ENCODE measurements at regions not wholly inside any gene's neighbourhood (a gene's known extent, or its start where the extent isn't known, plus 50 kb on each side); places are given as distances from the start of the nearest gene placed in this dataset.

DNA sequence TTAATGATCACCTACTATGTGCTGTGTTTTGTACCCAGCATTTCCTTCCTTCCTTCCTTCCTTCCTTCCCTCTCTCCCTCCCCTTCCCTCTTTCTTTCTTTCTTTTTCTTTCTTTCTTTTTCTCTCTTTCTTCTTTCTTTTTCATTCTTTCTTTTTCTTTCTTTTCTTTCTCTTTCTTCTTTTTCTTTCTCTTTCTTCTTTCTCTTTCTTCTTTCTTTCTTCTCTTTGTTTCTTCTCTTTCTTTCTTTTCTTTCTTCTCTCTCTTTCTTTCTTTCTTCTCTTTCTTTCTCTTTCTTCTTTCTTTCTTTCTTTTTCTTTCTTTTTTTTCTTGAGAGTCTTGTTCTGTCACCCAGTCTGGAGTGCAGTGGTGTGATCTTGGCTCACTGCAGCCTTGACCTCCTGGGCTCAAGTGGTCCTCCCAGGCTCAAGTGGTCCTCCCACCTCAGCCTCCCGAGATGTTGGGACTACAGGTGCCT is 165.7 kb upstream of the MVB12B start:
- Histone ChIP-seq H3K27me3 (peaks cover 0 to 44% of the 10 kb centered on the region in 2 donors), H3K27ac (no peak overlapping the region), H3K9me3 (no peaks in the 10 kb centered on the region), H3K4me3 (no peak overlapping the region), H3K36me3 (no peaks in the 10 kb centered on the region), H3K4me1 (no peaks in the 10 kb centered on the region)
- DNase-seq = no peak
- intact Hi-C loops (cut with DNase I) = no loop called here
- ATAC-seq = no peak
- TF ChIP-seq, protein P1, sequence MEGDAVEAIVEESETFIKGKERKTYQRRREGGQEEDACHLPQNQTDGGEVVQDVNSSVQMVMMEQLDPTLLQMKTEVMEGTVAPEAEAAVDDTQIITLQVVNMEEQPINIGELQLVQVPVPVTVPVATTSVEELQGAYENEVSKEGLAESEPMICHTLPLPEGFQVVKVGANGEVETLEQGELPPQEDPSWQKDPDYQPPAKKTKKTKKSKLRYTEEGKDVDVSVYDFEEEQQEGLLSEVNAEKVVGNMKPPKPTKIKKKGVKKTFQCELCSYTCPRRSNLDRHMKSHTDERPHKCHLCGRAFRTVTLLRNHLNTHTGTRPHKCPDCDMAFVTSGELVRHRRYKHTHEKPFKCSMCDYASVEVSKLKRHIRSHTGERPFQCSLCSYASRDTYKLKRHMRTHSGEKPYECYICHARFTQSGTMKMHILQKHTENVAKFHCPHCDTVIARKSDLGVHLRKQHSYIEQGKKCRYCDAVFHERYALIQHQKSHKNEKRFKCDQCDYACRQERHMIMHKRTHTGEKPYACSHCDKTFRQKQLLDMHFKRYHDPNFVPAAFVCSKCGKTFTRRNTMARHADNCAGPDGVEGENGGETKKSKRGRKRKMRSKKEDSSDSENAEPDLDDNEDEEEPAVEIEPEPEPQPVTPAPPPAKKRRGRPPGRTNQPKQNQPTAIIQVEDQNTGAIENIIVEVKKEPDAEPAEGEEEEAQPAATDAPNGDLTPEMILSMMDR (IDR thresholded peaks at IDR 0.05) = no peak

DNA sequence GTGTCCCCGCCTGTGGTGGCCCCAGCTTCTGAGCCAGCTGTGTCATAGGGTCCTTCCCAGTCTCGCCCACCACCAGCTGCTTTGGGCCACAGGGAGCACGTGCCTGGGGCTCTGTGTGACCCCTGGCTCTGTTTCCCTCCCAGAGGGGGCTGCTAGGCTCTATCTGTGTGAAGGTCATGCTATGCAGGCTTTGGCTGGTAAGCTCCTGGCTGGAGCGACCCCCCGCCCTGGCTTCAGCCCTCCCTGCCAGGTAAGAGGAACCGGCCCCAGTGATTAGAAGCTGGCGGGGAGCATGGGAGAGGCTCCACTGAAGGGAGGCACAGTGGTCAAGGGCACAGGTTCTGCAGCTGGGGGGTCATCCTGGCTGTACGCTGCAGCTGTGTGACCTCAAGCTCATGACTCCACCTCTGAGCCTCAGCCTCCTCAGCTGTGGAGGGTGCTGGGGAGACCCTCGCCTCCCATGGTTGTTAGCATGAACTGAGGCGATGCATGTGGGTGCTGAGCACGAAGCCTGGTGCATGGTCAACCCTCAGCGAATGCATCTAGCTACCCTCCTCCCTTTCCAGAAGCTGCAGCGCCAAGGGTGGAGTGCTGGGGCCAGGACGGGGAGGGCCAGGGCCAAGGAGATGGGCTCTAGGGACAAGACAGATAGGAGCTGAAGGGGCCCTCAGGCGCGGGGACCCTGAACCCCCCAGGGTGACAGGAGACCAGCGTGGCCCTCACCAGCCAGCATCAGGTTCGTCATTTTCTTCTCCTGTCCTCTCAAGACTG is 163.8 kb upstream of the MVB12B start:
- intact Hi-C loops (cut with DNase I) = no loop called here
- peaks cover 0 to 44% of the 10 kb centered on the region in 2 donors for H3K27me3 ChIP-seq
- no peak for ATAC-seq
- TF ChIP-seq, protein P1 (IDR thresholded peaks at IDR 0.05) = no peak
- no peak overlapping the region for H3K27ac ChIP-seq
- no peaks in the 10 kb centered on the region for H3K36me3 ChIP-seq
- no peaks in the 10 kb centered on the region for H3K9me3 ChIP-seq
- H3K4me1 ChIP-seq = no peaks in the 10 kb centered on the region
- H3K4me3 ChIP-seq = no peak overlapping the region
- peak in 1 of 4 donors; percentile 45 for DNase-seq

DNA sequence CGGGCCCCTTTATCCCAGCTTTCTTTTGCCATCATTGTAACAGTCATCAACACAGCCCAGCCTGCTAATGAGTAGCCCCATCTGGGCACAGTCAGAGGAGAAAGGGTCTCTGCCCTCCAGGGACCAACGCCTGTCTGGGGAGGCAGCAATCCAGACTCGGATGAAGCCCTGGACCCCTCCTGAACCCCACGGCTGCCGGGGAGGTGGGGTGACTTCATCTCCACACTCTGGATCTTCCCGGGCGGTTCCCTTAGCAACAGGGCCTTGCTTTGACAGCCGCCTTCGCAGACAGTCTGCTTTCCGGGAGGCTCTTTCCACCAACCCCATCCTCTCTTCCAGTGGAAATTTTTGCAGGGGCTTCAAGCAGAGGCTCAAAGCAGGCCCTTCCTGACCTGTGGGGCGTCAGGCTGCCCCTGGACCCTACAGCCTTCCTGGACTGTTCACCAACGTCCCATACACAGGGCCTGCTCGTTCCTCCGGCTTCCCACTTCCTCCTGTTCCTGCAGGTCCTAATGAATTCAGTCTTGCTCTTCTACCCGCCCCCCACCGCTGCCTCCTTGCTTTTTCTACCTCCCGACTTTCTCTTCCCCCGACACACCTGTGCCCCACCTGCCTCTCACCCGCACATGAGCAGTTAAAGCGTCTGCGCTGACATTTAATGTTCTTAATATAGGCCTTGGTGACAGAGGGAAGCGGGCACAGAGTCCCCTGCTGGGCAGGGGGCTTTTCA is 161.7 kb upstream of the MVB12B start:
- Histone ChIP-seq H3K27me3 (peaks cover 0 to 32% of the 10 kb centered on the region in 2 donors), H3K4me1 (no peaks in the 10 kb centered on the region), H3K4me3 (no peak overlapping the region), H3K27ac (no peak overlapping the region), H3K9me3 (no peaks in the 10 kb centered on the region), H3K36me3 (no peaks in the 10 kb centered on the region)
- DNase-seq = peak in 1 of 4 donors; percentile 60
- intact Hi-C loops (cut with DNase I) = no loop called here
- TF ChIP-seq, protein P1 (IDR thresholded peaks at IDR 0.05) = no peak
- ATAC-seq = no peak

DNA sequence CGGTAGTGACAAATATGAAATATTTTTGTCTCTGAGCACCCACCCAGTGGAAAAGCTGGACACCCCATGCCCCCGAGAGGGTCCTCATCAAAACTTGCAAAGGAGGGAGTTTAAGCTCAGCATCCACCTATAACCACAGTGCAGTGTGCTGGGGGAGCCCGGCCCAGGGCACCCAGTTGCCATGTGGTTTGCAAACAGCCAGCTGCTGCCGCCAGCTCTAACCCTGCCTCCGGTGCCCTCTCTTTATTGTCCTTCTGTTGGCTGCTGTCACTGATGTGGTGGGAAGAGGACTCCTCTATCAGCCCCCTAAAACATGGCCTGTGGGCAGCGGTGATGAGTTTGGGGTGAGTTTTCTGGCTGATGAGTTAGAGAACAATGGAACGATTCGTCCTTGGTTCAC is 160.9 kb upstream of the MVB12B start:
- Histone ChIP-seq H3K9me3 (no peaks in the 10 kb centered on the region), H3K36me3 (no peaks in the 10 kb centered on the region), H3K27me3 (peaks cover 0 to 38% of the 10 kb centered on the region in 2 donors), H3K27ac (no peak overlapping the region), H3K4me1 (no peaks in the 10 kb centered on the region), H3K4me3 (no peak overlapping the region)
- DNase-seq (no peak), ATAC-seq (no peak)
- TF ChIP-seq, protein P1 (IDR thresholded peaks at IDR 0.05) = no peak
- intact Hi-C loops (cut with DNase I) = no loop called here

DNA sequence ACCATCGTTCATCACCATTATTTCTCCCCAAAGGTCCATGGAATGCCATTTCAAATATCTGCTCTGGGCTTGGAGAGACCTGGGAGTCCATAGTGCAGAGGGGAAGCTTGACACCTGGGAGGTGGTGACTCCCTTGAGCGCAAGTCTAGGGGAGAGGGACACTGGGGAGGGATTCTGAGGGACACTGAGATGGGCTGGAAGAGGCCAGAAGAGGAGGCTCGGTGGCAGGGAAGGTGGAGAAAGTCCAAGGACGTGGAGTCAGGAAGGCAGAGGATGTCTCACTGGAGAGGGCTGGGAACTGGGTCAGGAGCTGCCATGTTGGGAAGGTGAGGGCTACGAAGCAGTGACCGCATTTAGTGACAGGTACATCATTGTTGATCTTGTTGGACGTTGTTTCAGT is 160.3 kb upstream of the MVB12B start:
- H3K36me3 ChIP-seq = no peaks in the 10 kb centered on the region
- no peak overlapping the region for H3K27ac ChIP-seq
- TF ChIP-seq, protein P1 (IDR thresholded peaks at IDR 0.05) = no peak
- intact Hi-C loops (cut with DNase I) = no loop called here
- no peaks in the 10 kb centered on the region for H3K9me3 ChIP-seq
- DNase-seq (no peak), ATAC-seq (no peak)
- H3K27me3 ChIP-seq = peaks cover 0 to 38% of the 10 kb centered on the region in 2 donors
- H3K4me1 ChIP-seq = no peaks in the 10 kb centered on the region
- no peak overlapping the region for H3K4me3 ChIP-seq

Measured in left lung (tissue), 4 donors.